ENCODE measurements at regions not wholly inside any gene's neighbourhood (a gene's known extent, or its start where the extent isn't known, plus 50 kb on each side); places are given as distances from the start of the nearest gene placed in this dataset.
"Not testable (repeated sequence)": the region's sequence is repeated elsewhere in the genome, so short reads cannot be mapped to it uniquely, and the experiment has no call there.

GRCh38 chr19:28168557-28168956 lies 1044.4 kb downstream of the UQCRFS1 start:
- no peak for DNase-seq

- no peak for DNase-seq
Measured at GRCh38 chr19:28166025-28166424, 1046.9 kb downstream of the UQCRFS1 start.

GRCh38 chr19:28164214-28164613 lies 1048.7 kb downstream of the UQCRFS1 start:
- DNase-seq = no peak

GRCh38 chr19:28159065-28159464 lies 1053.9 kb downstream of the UQCRFS1 start:
- DNase-seq = no peak

- DNase-seq = no peak
Measured at GRCh38 chr19:28155265-28155664, 1057.7 kb downstream of the UQCRFS1 start.

- no peak for DNase-seq
Measured at GRCh38 chr19:28154077-28154476, 1058.9 kb downstream of the UQCRFS1 start.

- no peak for DNase-seq
Measured at GRCh38 chr19:28153123-28153522, 1059.8 kb downstream of the UQCRFS1 start.

GRCh38 chr19:28152195-28152594 lies 1060.8 kb downstream of the UQCRFS1 start:
- no peak for DNase-seq

- DNase-seq = no peak
Measured at GRCh38 chr19:28150129-28150528, 1062.8 kb downstream of the UQCRFS1 start.

- DNase-seq = no peak
Measured at GRCh38 chr19:28148554-28148953, 1064.4 kb downstream of the UQCRFS1 start.

GRCh38 chr19:28142258-28142657 lies 1070.7 kb downstream of the UQCRFS1 start:
- no peak for DNase-seq

GRCh38 chr19:28140201-28140600 lies 1072.8 kb downstream of the UQCRFS1 start:
- DNase-seq = no peak

GRCh38 chr19:28137772-28138171 lies 1075.2 kb downstream of the UQCRFS1 start:
- DNase-seq = no peak

- DNase-seq = no peak
Measured at GRCh38 chr19:28136796-28137195, 1076.2 kb downstream of the UQCRFS1 start.

GRCh38 chr19:28135825-28136224 lies 1077.1 kb downstream of the UQCRFS1 start:
- DNase-seq = no peak

- no peak for DNase-seq
Measured at GRCh38 chr19:28134311-28134710, 1078.6 kb downstream of the UQCRFS1 start.

- not testable (repeated sequence) for DNase-seq
Measured at GRCh38 chr19:28130881-28131280, 1082.1 kb downstream of the UQCRFS1 start.

GRCh38 chr19:28130066-28130511 lies 1082.9 kb downstream of the UQCRFS1 start:
- DNase-seq = no peak

GRCh38 chr19:28128341-28128740 lies 1084.6 kb downstream of the UQCRFS1 start:
- DNase-seq = no peak

GRCh38 chr19:28126135-28126898 lies 1086.6 kb downstream of the UQCRFS1 start:
- DNase-seq = no peak

GRCh38 chr19:28122734-28123133 lies 1090.2 kb downstream of the UQCRFS1 start:
- no peak for DNase-seq

- DNase-seq = no peak
Measured at GRCh38 chr19:28118235-28118634, 1094.7 kb downstream of the UQCRFS1 start.

- no peak for DNase-seq
Measured at GRCh38 chr19:28117143-28117542, 1095.8 kb downstream of the UQCRFS1 start.

- DNase-seq = not testable (repeated sequence)
Measured at GRCh38 chr19:28116379-28116778, 1096.6 kb downstream of the UQCRFS1 start.

GRCh38 chr19:28103921-28104320 lies 1109.0 kb downstream of the UQCRFS1 start:
- no peak for DNase-seq
